ENCODE measurements at regions not wholly inside any gene's neighbourhood (a gene's known extent, or its start where the extent isn't known, plus 50 kb on each side); places are given as distances from the start of the nearest gene placed in this dataset.

- intact Hi-C loops (cut with micrococcal nuclease): no loop called here
- H3K4me1 ChIP-seq: no peaks in the 10 kb centered on the region
- no peaks in the 10 kb centered on the region for H3K36me3 ChIP-seq
- no peak overlapping the region for H3K27ac ChIP-seq (replicated peaks)
- no peak for DNase-seq
- no peak overlapping the region for H3K4me3 ChIP-seq
- H3K9me3 ChIP-seq (replicated peaks): no peaks in the 10 kb centered on the region
- H3K27me3 ChIP-seq (ENCODE audit: low read depth): no peaks in the 10 kb centered on the region
- TF ChIP-seq CTCF (IDR thresholded peaks at IDR 0.05; ENCODE audit: borderline replicate concordance): no peak
Measured at GRCh38 chr3:66603151-66603611, 102.4 kb upstream of the LRIG1 start.

GRCh38 chr3:66604481-66604880 is 103.7 kb upstream of the LRIG1 start:
- Histone ChIP-seq H3K4me3 (no peak overlapping the region), H3K9me3 (replicated peaks) (peaks cover 8% of the 10 kb centered on the region), H3K27me3 (ENCODE audit: low read depth) (no peaks in the 10 kb centered on the region), H3K4me1 (no peaks in the 10 kb centered on the region), H3K27ac (replicated peaks) (no peak overlapping the region), H3K36me3 (no peaks in the 10 kb centered on the region)
- intact Hi-C loops (cut with micrococcal nuclease): no loop called here
- DNase-seq: no peak
- no peak for TF ChIP-seq CTCF (IDR thresholded peaks at IDR 0.05; ENCODE audit: borderline replicate concordance)

- Histone ChIP-seq H3K27me3 (ENCODE audit: low read depth) (no peaks in the 10 kb centered on the region), H3K27ac (replicated peaks) (no peak overlapping the region), H3K9me3 (replicated peaks) (peaks cover 8% of the 10 kb centered on the region), H3K4me1 (no peaks in the 10 kb centered on the region), H3K36me3 (no peaks in the 10 kb centered on the region), H3K4me3 (no peak overlapping the region)
- DNase-seq: no peak
- TF ChIP-seq CTCF (IDR thresholded peaks at IDR 0.05; ENCODE audit: borderline replicate concordance): no peak
- intact Hi-C loops (cut with micrococcal nuclease): no loop called here
Measured at GRCh38 chr3:66606126-66606525, 105.3 kb upstream of the LRIG1 start.

- Histone ChIP-seq H3K27me3 (ENCODE audit: low read depth) (no peaks in the 10 kb centered on the region), H3K27ac (replicated peaks) (no peak overlapping the region), H3K4me3 (no peak overlapping the region), H3K4me1 (no peaks in the 10 kb centered on the region), H3K36me3 (no peaks in the 10 kb centered on the region), H3K9me3 (replicated peaks) (peaks cover 8% of the 10 kb centered on the region)
- DNase-seq: no peak
- TF ChIP-seq CTCF (IDR thresholded peaks at IDR 0.05; ENCODE audit: borderline replicate concordance): no peak
- intact Hi-C loops (cut with micrococcal nuclease): no loop called here
Measured at GRCh38 chr3:66606868-66607267, 106.0 kb upstream of the LRIG1 start.

GRCh38 chr3:66609660-66610561 is 109.1 kb upstream of the LRIG1 start:
- intact Hi-C loops (cut with micrococcal nuclease): no loop called here

More at GRCh38 chr3:66609660-66610561, 109.1 kb upstream of the LRIG1 start:
- H3K27me3 ChIP-seq (ENCODE audit: low read depth): no peaks in the 10 kb centered on the region
- no peaks in the 10 kb centered on the region for H3K4me1 ChIP-seq
- no peaks in the 10 kb centered on the region for H3K36me3 ChIP-seq
- no peak overlapping the region for H3K27ac ChIP-seq (replicated peaks)
- H3K9me3 ChIP-seq (replicated peaks): peaks cover 8% of the 10 kb centered on the region
- TF ChIP-seq CTCF (IDR thresholded peaks at IDR 0.05; ENCODE audit: borderline replicate concordance): no peak
- no peak overlapping the region for H3K4me3 ChIP-seq
- DNase-seq: no peak

All from left ventricle myocardium inferior (tissue), 1 donor.